CD4-positive, alpha-beta memory T cell (primary cell): ENCODE measurements at regions not wholly inside any gene's neighbourhood (a gene's known extent, or its start where the extent isn't known, plus 50 kb on each side); places are given as distances from the start of the nearest gene placed in this dataset.
"Not testable (repeated sequence)": the region's sequence is repeated elsewhere in the genome, so short reads cannot be mapped to it uniquely, and the experiment has no call there.

Experiments used
- CTCF ChIA-PET: fragments of 350-600 bp; sonication (Branson Sonifier 250); formaldehyde crosslinking; loops from one replicate; lab custom pipeline; 2021; ENCODE audit warnings: inconsistent platforms; ENCODE audit not compliant: partially characterized antibody; lab: Charles Lee
- POLR2A ChIA-PET: fragments of 350-600 bp; sonication (Branson Sonifier 250); formaldehyde crosslinking; loops from one replicate; lab custom pipeline; 2021; ENCODE audit not compliant: partially characterized antibody; lab: Charles Lee
- DNase-seq, 5 donors: peaks; one replicate each; pipeline versions ENCODE4 v3.0.0 to v3.0.0-alpha.2; 2020 to 2022; ENCODE audit warnings: mixed read lengths in 1 of 5
- H3K27ac ChIP-seq: one replicate; pipeline ENCODE4 v1.7.0; 2013; ENCODE audit warnings: low read depth, low read length
- H3K27me3 ChIP-seq: 2 replicates; pipeline ENCODE4 v1.7.0; 2013; ENCODE audit warnings: mild to moderate bottlenecking, low read length, moderate library complexity; ENCODE audit not compliant: insufficient read depth
- H3K36me3 ChIP-seq: 2 replicates; pipeline ENCODE4 v1.7.0; 2013; ENCODE audit warnings: mild to moderate bottlenecking, low read length, moderate library complexity; ENCODE audit not compliant: insufficient read depth
- H3K4me1 ChIP-seq: 2 replicates; pipeline ENCODE4 v1.7.0; 2013; ENCODE audit warnings: mild to moderate bottlenecking, low read length, moderate library complexity; ENCODE audit not compliant: insufficient read depth
- H3K4me3 ChIP-seq, 2 donors: one replicate each; pipeline ENCODE4 v1.7.0; 2013; ENCODE audit warnings: low read length in 2 of 2, mild to moderate bottlenecking in 1 of 2
- H3K9me3 ChIP-seq, 2 donors: one replicate each; pipeline ENCODE4 v1.7.0; 2013; ENCODE audit warnings: low read length in 2 of 2, control low read depth in 1 of 2; ENCODE audit not compliant: control insufficient read depth in 1 of 2
- H3K27ac Mint-ChIP-seq, 7 donors: one replicate each; pipeline ENCODE4 v1.8.0; 2020 to 2021; ENCODE audit warnings: mixed read lengths in 7 of 7, mild to moderate bottlenecking in 6 of 7, inconsistent platforms in 3 of 7, moderate library complexity in 3 of 7
- H3K27me3 Mint-ChIP-seq, 2 donors: one replicate each; pipeline ENCODE4 v1.8.0; 2020 to 2021; ENCODE audit warnings: mixed read lengths in 2 of 2
- H3K36me3 Mint-ChIP-seq, 2 donors: one replicate each; pipeline ENCODE4 v1.8.0; 2020 to 2021; ENCODE audit warnings: mixed read lengths in 2 of 2, inconsistent platforms in 1 of 2, mild to moderate bottlenecking in 1 of 2
- H3K4me1 Mint-ChIP-seq, 4 donors: one replicate each; pipeline ENCODE4 v1.8.0; 2020 to 2021; ENCODE audit warnings: mixed read lengths in 4 of 4, mild to moderate bottlenecking in 1 of 4
- H3K4me3 Mint-ChIP-seq, 8 donors: one replicate each; pipeline ENCODE4 v1.8.0; 2020 to 2021; ENCODE audit warnings: mixed read lengths in 8 of 8, mild to moderate bottlenecking in 7 of 8, moderate library complexity in 6 of 8, inconsistent platforms in 3 of 8
- H3K9me3 Mint-ChIP-seq, 8 donors: one replicate each; pipeline ENCODE4 v1.8.0; 2020 to 2021; ENCODE audit warnings: mixed read lengths in 8 of 8, mild to moderate bottlenecking in 5 of 8, inconsistent platforms in 3 of 8, moderate library complexity in 1 of 8
- intact Hi-C: fragments of 100-400 bp; cut with micrococcal nuclease; formaldehyde crosslinking; loops from one replicate; pipeline ENCODE4 v1.15.1; 2023

GRCh38 chr1:2851918-2852317 lies 50.4 kb upstream of the TTC34 start:
- intact Hi-C loops, POLR2A ChIA-PET, H3K36me3 ChIP-seq, H3K36me3 Mint-ChIP-seq, H3K4me3 Mint-ChIP-seq, H3K4me3 ChIP-seq, H3K9me3 Mint-ChIP-seq, H3K4me1 ChIP-seq, H3K4me1 Mint-ChIP-seq, CTCF ChIA-PET, H3K27me3 ChIP-seq, DNase-seq, H3K9me3 ChIP-seq, H3K27ac ChIP-seq: not testable (repeated sequence)
- Mint-ChIP-seq H3K27me3 (peaks cover 6 to 15% of the 10 kb centered on the region in 2 donors), H3K27ac (peak overlapping the region in 1 of 7 donors; percentile 62)

DNA sequence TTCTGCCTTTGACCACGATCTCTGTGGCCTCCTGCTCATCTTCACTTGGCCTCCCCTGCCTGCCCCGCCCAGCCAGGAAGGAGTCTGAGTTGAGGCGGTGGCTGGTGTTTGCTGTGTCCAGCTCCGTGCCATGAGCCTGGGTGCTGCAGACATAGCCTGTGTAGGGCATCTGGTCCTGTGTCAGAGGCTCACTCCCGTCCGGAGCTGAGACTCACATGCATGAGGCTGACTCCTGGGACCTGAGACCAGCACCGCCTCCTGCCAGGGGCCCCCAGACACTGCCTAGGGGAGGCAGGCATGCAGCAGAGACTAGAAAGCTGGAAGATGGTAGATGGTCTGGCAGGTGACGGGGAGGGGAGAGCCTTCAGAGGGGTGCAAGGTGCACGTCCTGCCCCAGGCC lies 52.2 kb upstream of the TTC34 start:
- Histone ChIP-seq H3K4me1 (no peaks in the 10 kb centered on the region), H3K27ac (no peak overlapping the region), H3K27me3 (no peaks in the 10 kb centered on the region), H3K9me3 (no peaks in the 10 kb centered on the region), H3K36me3 (no peaks in the 10 kb centered on the region), H3K4me3 (no peak overlapping the region)
- H3K27ac Mint-ChIP-seq, result no peak overlapping the region
- H3K36me3 Mint-ChIP-seq, result no peaks in the 10 kb centered on the region
- peaks cover 2 to 12% of the 10 kb centered on the region in 2 donors for H3K27me3 Mint-ChIP-seq
- intact Hi-C loops, result no loop called here
- POLR2A ChIA-PET, result no interaction called here
- peaks cover 0 to 5% (median 0%) of the 10 kb centered on the region in 4 donors for H3K4me1 Mint-ChIP-seq
- H3K9me3 Mint-ChIP-seq, result peaks cover 0 to under 1% (median 0%) of the 10 kb centered on the region in 8 donors
- H3K4me3 Mint-ChIP-seq, result no peak overlapping the region
- DNase-seq, result no peak
- CTCF ChIA-PET, result no interaction called here

GRCh38 chr1:2854151-2854550 lies 52.7 kb upstream of the TTC34 start:
- CTCF ChIA-PET, result no interaction called here
- POLR2A ChIA-PET, result no interaction called here

DNA sequence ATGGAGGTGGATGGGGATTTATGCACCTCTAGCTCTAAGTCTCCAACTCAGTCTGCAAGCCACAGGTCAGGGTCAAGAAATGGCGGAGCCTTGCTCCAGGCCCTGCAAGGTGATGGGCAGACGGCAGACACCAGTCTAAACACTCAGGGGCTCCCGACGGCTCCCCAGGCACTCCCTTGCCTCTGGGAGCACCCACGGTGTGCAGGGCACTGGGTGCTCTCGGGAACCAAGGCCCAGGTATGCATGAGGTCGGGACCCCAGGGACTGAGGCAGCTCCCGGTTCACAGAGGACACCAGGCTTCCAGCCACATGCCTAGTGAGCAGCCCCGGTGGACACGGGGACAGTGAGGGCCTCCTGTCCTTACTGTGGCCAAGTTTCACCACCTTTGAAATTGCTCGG lies 53.1 kb upstream of the TTC34 start:
- no peaks in the 10 kb centered on the region for H3K9me3 ChIP-seq
- no peak overlapping the region for H3K27ac ChIP-seq
- Mint-ChIP-seq H3K4me1 (peaks cover 0 to 8% (median 0%) of the 10 kb centered on the region in 4 donors), H3K27me3 (peaks cover 0 to 11% of the 10 kb centered on the region in 2 donors), H3K27ac (no peak overlapping the region), H3K36me3 (no peaks in the 10 kb centered on the region), H3K4me3 (no peak overlapping the region), H3K9me3 (peaks cover 0 to 3% (median 0%) of the 10 kb centered on the region in 8 donors)
- no peak for DNase-seq
- no peak overlapping the region for H3K4me3 ChIP-seq
- H3K36me3 ChIP-seq, result no peaks in the 10 kb centered on the region
- no peaks in the 10 kb centered on the region for H3K27me3 ChIP-seq
- ChIA-PET CTCF (no interaction called here), POLR2A (no interaction called here)
- no peaks in the 10 kb centered on the region for H3K4me1 ChIP-seq
- intact Hi-C loops, result no loop called here

More at GRCh38 chr1:2854151-2854550, 52.7 kb upstream of the TTC34 start:
- DNase-seq, result no peak
- no peak overlapping the region for H3K27ac Mint-ChIP-seq
- peaks cover 0 to 3% (median 0%) of the 10 kb centered on the region in 8 donors for H3K9me3 Mint-ChIP-seq
- no peak overlapping the region for H3K27ac ChIP-seq
- no peak overlapping the region for H3K4me3 ChIP-seq
- H3K27me3 Mint-ChIP-seq, result peaks cover 0 to 11% of the 10 kb centered on the region in 2 donors
- H3K27me3 ChIP-seq, result no peaks in the 10 kb centered on the region
- H3K36me3 ChIP-seq, result no peaks in the 10 kb centered on the region
- intact Hi-C loops, result no loop called here
- no peak overlapping the region for H3K4me3 Mint-ChIP-seq
- H3K9me3 ChIP-seq, result no peaks in the 10 kb centered on the region
- H3K4me1 ChIP-seq, result no peaks in the 10 kb centered on the region
- H3K4me1 Mint-ChIP-seq, result peaks cover 0 to 8% (median 0%) of the 10 kb centered on the region in 4 donors
- no peaks in the 10 kb centered on the region for H3K36me3 Mint-ChIP-seq

GRCh38 chr1:2855206-2856065 lies 53.9 kb upstream of the TTC34 start:
- no peaks in the 10 kb centered on the region for H3K36me3 ChIP-seq
- no peaks in the 10 kb centered on the region for H3K9me3 ChIP-seq
- no peak overlapping the region for H3K4me3 ChIP-seq
- no peaks in the 10 kb centered on the region for H3K27me3 ChIP-seq
- H3K4me1 Mint-ChIP-seq, result peaks cover 0 to 8% (median 0%) of the 10 kb centered on the region in 4 donors
- ChIA-PET POLR2A (no interaction called here), CTCF (no interaction called here)
- peaks cover 0 to 11% of the 10 kb centered on the region in 2 donors for H3K27me3 Mint-ChIP-seq
- no peak for DNase-seq
- no peaks in the 10 kb centered on the region for H3K4me1 ChIP-seq
- no peak overlapping the region for H3K27ac ChIP-seq
- H3K27ac Mint-ChIP-seq, result no peak overlapping the region
- H3K36me3 Mint-ChIP-seq, result no peaks in the 10 kb centered on the region
- no peak overlapping the region for H3K4me3 Mint-ChIP-seq
- intact Hi-C loops, result no loop called here
- H3K9me3 Mint-ChIP-seq, result peaks cover 0 to 3% (median 0%) of the 10 kb centered on the region in 8 donors

DNA sequence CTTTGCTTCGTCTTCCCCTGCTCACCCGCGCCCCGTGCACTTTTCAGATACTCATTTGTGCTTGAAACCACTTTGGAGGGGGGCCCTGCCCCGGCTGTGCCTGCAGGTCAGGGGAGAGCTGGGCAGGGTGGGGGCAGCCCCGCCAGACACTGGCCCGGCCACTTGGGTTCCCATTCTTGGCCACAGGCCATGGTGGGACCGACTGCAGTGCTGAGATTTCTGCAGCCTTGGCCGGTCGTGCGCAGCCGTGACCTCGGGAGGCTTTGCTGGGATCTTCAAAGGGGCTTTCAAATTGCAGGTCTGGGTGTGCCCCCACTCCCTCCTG lies 54.5 kb upstream of the TTC34 start:
- peaks cover 0 to 8% (median 0%) of the 10 kb centered on the region in 4 donors for H3K4me1 Mint-ChIP-seq
- peaks cover 0 to 3% (median 0%) of the 10 kb centered on the region in 8 donors for H3K9me3 Mint-ChIP-seq
- DNase-seq, result no peak

GRCh38 chr1:2856676-2857375 lies 55.3 kb upstream of the TTC34 start:
- CTCF ChIA-PET, result no interaction called here
- H3K27ac Mint-ChIP-seq, result no peak overlapping the region
- no peaks in the 10 kb centered on the region for H3K27me3 ChIP-seq
- peaks cover 0 to 8% (median 0%) of the 10 kb centered on the region in 4 donors for H3K4me1 Mint-ChIP-seq
- intact Hi-C loops, result no loop called here
- no peak overlapping the region for H3K27ac ChIP-seq
- no peak for DNase-seq
- POLR2A ChIA-PET, result no interaction called here
- H3K36me3 Mint-ChIP-seq, result no peaks in the 10 kb centered on the region
- H3K9me3 ChIP-seq, result no peaks in the 10 kb centered on the region
- H3K4me3 ChIP-seq, result no peak overlapping the region
- H3K4me1 ChIP-seq, result no peaks in the 10 kb centered on the region
- peaks cover 0 to 3% (median 0%) of the 10 kb centered on the region in 8 donors for H3K9me3 Mint-ChIP-seq
- H3K4me3 Mint-ChIP-seq, result no peak overlapping the region
- no peaks in the 10 kb centered on the region for H3K36me3 ChIP-seq
- peaks cover 0 to 7% of the 10 kb centered on the region in 2 donors for H3K27me3 Mint-ChIP-seq

More for the DNA sequence above, 54.5 kb upstream of the TTC34 start:
- H3K36me3 ChIP-seq, result no peaks in the 10 kb centered on the region
- intact Hi-C loops, result no loop called here
- no peak overlapping the region for H3K27ac ChIP-seq
- Mint-ChIP-seq H3K36me3 (no peaks in the 10 kb centered on the region), H3K27ac (no peak overlapping the region), H3K27me3 (peaks cover 0 to 8% of the 10 kb centered on the region in 2 donors), H3K4me3 (no peak overlapping the region)
- no peaks in the 10 kb centered on the region for H3K4me1 ChIP-seq
- no peaks in the 10 kb centered on the region for H3K27me3 ChIP-seq
- H3K9me3 ChIP-seq, result no peaks in the 10 kb centered on the region
- ChIA-PET CTCF (no interaction called here), POLR2A (no interaction called here)
- H3K4me3 ChIP-seq, result no peak overlapping the region
